ENCODE measurements at regions not wholly inside any gene's neighbourhood (a gene's known extent, or its start where the extent isn't known, plus 50 kb on each side); places are given as distances from the start of the nearest gene placed in this dataset.
A peak's percentile ranks its signal among the peaks of the same experiment; 100 is the strongest.

GRCh38 chr12:65643171-65643570, 181.1 kb upstream of the HMGA2 start:
- no peak for TF ChIP-seq CTCF (IDR thresholded peaks at IDR 0.05)
- no peak for TF ChIP-seq POLR2A (IDR thresholded peaks at IDR 0.05)
- no peak overlapping the region for H3K4me3 ChIP-seq (ENCODE audit: low read depth, poor library complexity, severe bottlenecking)
- no peak for DNase-seq (ENCODE audit: low spot score in 2 of 2)
- intact Hi-C loops (cut with DNase I; ENCODE audit: low total_unique reads) = no loop called here

DNA sequence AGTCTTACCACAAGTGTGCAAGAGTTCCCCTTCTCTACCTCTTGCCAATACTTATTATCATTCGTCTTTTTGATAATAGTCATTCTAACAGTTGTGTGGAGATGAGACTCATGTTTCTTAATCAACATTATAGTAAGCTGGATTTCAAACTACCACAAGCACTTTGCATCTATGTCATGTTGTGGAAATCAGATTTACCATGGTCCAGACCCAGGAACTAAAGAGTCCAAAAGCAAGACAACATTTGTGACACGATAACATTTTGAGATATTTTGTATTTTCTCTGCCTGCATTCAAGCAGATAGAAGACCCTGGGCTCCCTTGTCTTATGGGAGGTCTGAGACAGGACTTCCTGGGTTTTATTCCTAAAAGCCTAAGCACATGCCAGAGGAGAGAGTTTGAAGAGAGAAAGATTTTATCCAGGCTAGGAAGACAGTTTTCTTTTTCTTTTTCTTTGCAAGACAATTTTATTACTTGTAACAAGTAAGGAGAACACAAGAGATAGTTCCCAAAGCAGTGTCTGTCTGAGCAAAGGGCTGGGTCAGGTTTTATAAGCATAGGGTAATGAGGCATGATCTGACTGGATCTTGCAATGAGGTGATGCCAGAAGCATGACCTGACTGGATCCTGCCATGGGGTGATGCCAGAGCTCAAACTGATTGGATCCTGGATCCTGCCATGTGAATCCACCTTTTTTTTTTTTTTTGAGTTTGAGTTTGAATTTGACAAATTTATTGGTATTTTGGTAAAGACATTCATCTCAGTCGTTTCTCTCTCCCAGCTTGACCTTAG, 180.5 kb upstream of the HMGA2 start:
- TF ChIP-seq CTCF (IDR thresholded peaks at IDR 0.05) (no peak), POLR2A (IDR thresholded peaks at IDR 0.05) (no peak)
- intact Hi-C loops (cut with DNase I; ENCODE audit: low total_unique reads) = no loop called here
- DNase-seq (ENCODE audit: low spot score in 2 of 2) = no peak
- 71 to 82% methylated on average over 3 of the region's 3 CpGs for WGBS, 2 donors
- no peak overlapping the region for H3K4me3 ChIP-seq (ENCODE audit: low read depth, poor library complexity, severe bottlenecking)

DNA sequence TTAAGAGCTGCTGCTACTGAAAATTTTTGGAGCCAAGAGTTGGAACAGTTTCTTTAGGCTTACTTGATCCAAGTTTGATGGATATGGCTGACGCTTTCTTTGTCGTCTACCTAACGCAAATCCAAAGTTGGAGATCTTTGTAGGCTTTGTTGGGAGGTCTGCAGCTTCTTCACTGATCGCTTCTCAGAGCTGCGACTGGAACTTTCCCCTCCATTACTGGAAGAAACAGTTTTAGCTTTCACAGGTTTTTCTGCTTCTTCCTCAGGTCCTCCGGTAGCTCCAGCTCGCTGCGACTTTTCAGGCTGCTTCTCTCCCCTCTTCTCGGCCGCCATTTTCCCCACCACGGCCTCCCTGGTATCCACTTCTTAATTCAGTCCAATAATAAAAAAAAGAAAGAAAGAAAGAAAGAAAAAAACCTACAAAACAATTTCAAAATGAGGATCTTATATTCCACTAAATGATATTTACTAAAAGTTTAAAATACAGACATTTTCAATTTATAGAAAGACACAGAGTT, 178.1 kb upstream of the HMGA2 start:
- intact Hi-C loops (cut with DNase I; ENCODE audit: low total_unique reads) = no loop called here
- WGBS, 2 donors = 95 to 96% methylated on average over 11 of the region's 11 CpGs
- no peak overlapping the region for H3K4me3 ChIP-seq (ENCODE audit: low read depth, poor library complexity, severe bottlenecking)
- DNase-seq (ENCODE audit: low spot score in 2 of 2) = no peak
- TF ChIP-seq POLR2A (IDR thresholded peaks at IDR 0.05) = no peak
- TF ChIP-seq CTCF (IDR thresholded peaks at IDR 0.05) = no peak

- WGBS, 2 donors = 96 to 97% methylated on average over 9 of the region's 9 CpGs
- H3K4me3 ChIP-seq (ENCODE audit: low read depth, poor library complexity, severe bottlenecking) = no peak overlapping the region
- TF ChIP-seq POLR2A (IDR thresholded peaks at IDR 0.05) (no peak), CTCF (IDR thresholded peaks at IDR 0.05) (no peak)
- no peak for DNase-seq (ENCODE audit: low spot score in 2 of 2)
- intact Hi-C loops (cut with DNase I; ENCODE audit: low total_unique reads) = no loop called here
Observed at GRCh38 chr12:65647074-65647473, 177.2 kb upstream of the HMGA2 start.

DNA sequence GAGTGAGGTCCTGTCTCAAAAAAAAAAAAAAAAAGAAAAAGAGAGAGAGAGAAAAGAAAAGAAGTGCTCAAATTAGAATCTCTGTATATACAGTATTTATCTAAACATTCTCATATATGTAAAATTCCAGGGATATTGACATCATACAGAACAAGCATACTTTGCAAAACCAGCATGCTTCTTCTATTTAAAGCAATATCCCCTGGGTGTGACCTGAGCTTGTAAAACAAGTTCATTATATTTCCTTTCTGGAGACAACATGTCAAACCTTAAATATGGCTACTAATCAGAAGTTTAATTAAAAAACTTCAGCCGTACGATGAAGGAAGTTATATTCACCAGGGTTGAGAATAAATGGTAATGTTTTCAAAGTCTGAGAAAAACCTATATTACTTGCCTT, 175.8 kb upstream of the HMGA2 start:
- TF ChIP-seq POLR2A (IDR thresholded peaks at IDR 0.05) (no peak), CTCF (IDR thresholded peaks at IDR 0.05) (no peak)
- H3K4me3 ChIP-seq (ENCODE audit: low read depth, poor library complexity, severe bottlenecking) = no peak overlapping the region
- no peak for DNase-seq (ENCODE audit: low spot score in 2 of 2)
- intact Hi-C loops (cut with DNase I; ENCODE audit: low total_unique reads) = no loop called here
- WGBS, 2 donors = 29 to 33% methylated on average over 2 of the region's 2 CpGs

DNA sequence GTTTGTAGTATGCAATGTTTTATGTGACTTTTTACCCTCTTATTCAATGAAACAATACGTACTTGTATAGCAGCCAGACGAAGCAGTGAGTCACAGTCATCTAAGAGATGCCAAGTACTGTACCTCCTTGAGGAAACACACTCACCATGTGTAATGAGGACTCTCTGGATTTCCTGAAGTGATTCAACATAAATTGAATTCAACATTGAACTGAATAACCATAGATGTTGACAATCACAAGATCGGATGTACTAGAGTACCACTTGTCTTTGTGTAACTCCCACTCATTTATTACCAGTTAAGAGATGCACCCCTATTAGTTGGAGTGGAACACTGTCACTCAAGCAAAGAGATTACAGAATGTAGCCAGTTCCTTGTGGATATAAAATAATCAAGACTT, 175.2 kb upstream of the HMGA2 start:
- no peak overlapping the region for H3K4me3 ChIP-seq (ENCODE audit: low read depth, poor library complexity, severe bottlenecking)
- TF ChIP-seq POLR2A (IDR thresholded peaks at IDR 0.05) (no peak), CTCF (IDR thresholded peaks at IDR 0.05) (no peak)
- intact Hi-C loops (cut with DNase I; ENCODE audit: low total_unique reads) = no loop called here
- WGBS, 2 donors = 18 to 19% methylated on average over 3 of the region's 3 CpGs
- peak in 1 of 2 donors; percentile 68 for DNase-seq (ENCODE audit: low spot score in 2 of 2)
